GM13977 (cell line): ENCODE measurements at regions not wholly inside any gene's neighbourhood (a gene's known extent, or its start where the extent isn't known, plus 50 kb on each side); places are given as distances from the start of the nearest gene placed in this dataset.

Source experiments
- DNase-seq: peaks from one replicate; pipeline ENCODE4 v3.0.0; 2012; ENCODE audit warnings: low spot score
- in situ Hi-C: fragments of 300-500 bp; cut with MboI; formaldehyde crosslinking; loops from one replicate; pipeline ENCODE4 v1.12.0; 2022; ENCODE audit warnings: low sequenced_read_pairs, low pct_unique_long_range_greater_than_20kb, mixed read lengths, inconsistent platforms; ENCODE audit not compliant: unreplicated experiment
- TF ChIP-seq, protein P1 (sequence below): IDR thresholded peaks from 2 replicates; pipeline ENCODE4 v1.5.1; 2012; ENCODE audit warnings: mild to moderate bottlenecking, control low read depth; ENCODE audit not compliant: insufficient read depth; ENCODE audit errors: extremely low read depth, missing control alignments

DNA sequence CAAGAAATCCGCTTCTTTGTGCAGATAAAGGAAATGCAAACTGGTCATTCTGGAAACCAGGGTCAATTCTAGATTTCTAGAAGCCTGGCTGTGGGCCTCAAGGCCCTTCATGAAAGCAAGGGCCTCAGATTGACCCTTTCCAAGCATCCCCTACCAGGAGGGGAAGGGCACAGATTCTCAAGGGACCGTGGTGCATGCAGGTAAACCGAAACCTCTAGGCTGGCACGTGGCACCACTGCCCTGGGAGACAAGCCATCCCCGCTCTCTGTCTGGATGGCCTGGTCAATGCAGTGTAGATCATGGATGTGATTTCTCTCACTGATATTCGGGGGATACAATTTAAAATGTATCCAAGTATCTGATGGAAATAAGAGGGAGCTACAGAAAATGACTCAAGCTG is 69.4 kb downstream of the TOMM20 start:
- in situ Hi-C loops, result no loop called here
- TF ChIP-seq, protein P1, sequence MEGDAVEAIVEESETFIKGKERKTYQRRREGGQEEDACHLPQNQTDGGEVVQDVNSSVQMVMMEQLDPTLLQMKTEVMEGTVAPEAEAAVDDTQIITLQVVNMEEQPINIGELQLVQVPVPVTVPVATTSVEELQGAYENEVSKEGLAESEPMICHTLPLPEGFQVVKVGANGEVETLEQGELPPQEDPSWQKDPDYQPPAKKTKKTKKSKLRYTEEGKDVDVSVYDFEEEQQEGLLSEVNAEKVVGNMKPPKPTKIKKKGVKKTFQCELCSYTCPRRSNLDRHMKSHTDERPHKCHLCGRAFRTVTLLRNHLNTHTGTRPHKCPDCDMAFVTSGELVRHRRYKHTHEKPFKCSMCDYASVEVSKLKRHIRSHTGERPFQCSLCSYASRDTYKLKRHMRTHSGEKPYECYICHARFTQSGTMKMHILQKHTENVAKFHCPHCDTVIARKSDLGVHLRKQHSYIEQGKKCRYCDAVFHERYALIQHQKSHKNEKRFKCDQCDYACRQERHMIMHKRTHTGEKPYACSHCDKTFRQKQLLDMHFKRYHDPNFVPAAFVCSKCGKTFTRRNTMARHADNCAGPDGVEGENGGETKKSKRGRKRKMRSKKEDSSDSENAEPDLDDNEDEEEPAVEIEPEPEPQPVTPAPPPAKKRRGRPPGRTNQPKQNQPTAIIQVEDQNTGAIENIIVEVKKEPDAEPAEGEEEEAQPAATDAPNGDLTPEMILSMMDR, result no peak
- DNase-seq, result no peak

DNA sequence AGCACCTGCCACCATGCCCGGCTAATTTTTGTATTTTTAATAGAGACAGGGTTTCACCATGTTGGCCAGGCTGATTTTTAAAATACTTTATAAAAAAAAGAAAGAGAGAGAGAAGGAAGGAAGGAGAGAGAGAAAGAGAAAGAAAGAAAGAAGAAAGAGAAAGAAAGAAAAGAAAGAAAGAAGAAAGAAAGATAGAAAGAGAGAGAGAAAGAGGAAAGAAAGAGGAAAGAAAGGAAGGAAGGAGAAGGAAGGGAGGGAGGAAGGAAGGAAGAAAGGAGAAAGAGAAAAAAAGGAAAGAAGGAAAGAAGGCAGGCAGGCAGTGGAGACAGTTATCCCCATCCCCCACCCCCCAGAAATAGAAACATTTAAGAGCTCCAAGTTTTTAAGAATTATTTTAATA is 69.9 kb downstream of the TOMM20 start:
- in situ Hi-C loops, result no loop called here
- DNase-seq, result no peak
- TF ChIP-seq, protein P1, result no peak

DNA sequence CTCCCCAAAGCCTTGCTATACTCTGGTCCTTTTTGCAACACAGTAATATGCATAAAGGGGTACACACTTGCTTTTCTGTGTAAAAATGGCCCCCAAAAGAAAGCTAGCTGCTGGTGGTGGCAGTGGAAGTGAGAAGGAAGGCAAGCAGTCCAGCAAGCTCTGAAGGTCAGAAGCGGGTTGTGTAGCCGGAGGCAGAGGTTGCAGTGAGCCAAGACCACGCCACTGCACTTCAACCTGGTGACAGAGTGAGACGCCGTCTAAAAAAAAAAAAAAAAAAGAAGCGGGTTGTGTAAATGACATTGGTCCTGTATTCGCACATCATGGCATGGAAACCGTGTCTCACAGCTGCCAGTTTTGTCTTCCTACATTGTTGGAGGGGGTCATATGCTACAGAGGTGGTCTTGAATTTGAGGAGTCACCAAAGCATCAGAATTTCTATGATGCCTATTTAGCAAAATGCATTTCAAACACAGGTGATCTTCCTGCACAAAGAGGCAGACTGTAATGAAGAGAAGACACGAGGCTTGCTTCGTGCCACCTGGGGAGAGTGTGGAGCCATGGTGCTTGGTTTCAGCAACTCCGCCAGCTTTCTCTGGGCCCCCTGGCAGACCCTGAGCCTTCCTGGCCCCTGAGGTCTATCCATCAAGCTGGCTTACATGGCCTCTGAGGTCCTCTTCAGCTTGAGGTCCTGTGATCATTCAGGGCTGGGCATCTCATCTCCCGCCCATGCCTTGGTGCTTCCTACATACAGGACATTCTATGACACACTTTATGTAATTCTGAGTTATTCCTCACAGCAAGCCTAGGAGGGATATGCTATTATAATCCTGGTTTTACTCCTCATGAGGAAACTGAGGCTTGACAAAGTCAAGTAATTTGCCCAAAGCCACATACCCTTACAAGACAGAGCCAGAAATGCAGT is 71.0 kb downstream of the TOMM20 start:
- DNase-seq, result no peak
- in situ Hi-C loops, result no loop called here
- TF ChIP-seq, protein P1, result no peak

DNA sequence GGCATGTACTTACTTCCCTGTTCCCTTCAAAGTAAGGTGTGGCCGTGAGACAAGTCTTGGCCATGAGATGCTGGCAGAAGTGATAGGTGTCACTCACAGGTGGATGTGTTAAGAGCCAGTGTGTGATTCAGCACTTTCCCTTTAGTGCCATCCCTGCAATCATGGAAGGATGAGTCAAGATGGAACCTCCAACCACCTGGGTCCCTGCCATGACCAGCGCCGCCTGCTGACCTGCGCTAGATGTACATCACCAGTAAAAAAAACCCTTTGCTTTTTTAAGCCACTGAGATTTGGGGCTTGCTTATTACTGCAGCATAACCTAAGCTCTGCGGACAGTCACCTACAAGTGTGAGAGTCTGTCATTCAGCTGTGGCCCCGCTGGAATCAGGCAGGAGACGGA is 71.7 kb downstream of the TOMM20 start:
- TF ChIP-seq, protein P1, result no peak
- in situ Hi-C loops, result no loop called here

DNA sequence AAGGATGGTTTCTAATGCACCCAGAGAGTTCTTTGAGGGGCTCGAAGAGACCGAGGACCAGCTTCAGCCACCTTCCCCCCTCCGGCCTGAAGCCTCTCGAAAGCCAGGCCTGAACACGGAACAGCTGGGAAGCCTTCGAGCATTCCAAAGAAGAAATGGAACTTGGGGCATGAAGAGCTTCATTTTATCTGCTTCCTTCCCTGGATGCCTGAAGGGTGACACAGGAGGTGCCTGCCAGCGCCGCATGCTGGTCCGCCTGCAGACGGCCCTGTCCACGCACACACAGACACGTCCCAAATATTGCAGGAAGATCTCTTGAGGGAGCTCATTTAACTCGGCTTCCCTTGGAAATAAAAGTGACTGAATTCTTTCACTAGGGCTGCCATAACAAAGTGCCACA is 73.7 kb downstream of the TOMM20 start:
- in situ Hi-C loops, result no loop called here
- TF ChIP-seq, protein P1, result no peak

More for the DNA sequence above, 71.7 kb downstream of the TOMM20 start:
- DNase-seq, result no peak

DNA sequence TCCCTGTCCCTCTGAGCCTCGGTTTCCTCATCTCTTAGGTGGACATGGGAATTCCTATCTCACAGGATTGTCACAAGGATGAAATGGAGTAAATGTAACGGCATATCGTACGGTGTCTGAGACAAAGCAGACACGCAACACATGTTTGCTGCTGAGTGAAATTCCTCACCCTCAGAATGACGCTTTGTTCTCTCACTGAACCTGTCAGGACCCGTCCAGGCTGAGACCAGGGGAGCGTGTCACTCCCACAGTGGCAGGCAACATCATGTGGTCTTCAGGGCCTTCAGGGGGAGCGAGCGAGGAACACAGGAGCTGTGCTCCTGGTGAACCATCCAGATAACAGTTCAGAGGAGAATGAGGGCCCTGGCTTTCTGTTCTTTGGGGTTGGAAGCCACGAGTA is 74.2 kb downstream of the TOMM20 start:
- no peak for DNase-seq
- TF ChIP-seq, protein P1, result no peak
- in situ Hi-C loops, result no loop called here

More for the DNA sequence above, 73.7 kb downstream of the TOMM20 start:
- DNase-seq, result no peak
